Kidney epithelial cell (primary cell): ENCODE measurements at regions not wholly inside any gene's neighbourhood (a gene's known extent, or its start where the extent isn't known, plus 50 kb on each side); places are given as distances from the start of the nearest gene placed in this dataset.

ENCODE experiments used
- DNase-seq: peaks from one replicate; pipeline ENCODE4 v3.0.0-alpha.2; 2010; ENCODE audit warnings: low read depth
- H3K27me3 ChIP-seq: 2 replicates; pipeline ENCODE4 v1.6.0; 2011; ENCODE audit warnings: low read length; ENCODE audit not compliant: control insufficient read depth, insufficient read depth
- H3K36me3 ChIP-seq: 2 replicates; pipeline ENCODE4 v1.5.1; 2011; ENCODE audit warnings: low read length; ENCODE audit not compliant: control insufficient read depth, insufficient read depth
- H3K4me3 ChIP-seq: 2 replicates; pipeline ENCODE4 v1.5.1; 2011; ENCODE audit warnings: low read depth, mild to moderate bottlenecking, control low read depth, low read length
- CTCF ChIP-seq: IDR thresholded peaks from 2 replicates; pipeline ENCODE4 v1.5.1; 2011; ENCODE audit warnings: mild to moderate bottlenecking, moderate library complexity, low read length, control low read depth, inconsistent platforms; ENCODE audit not compliant: insufficient read depth, poor library complexity, severe bottlenecking

- DNase-seq: no peak
- H3K27me3 ChIP-seq: no peaks in the 10 kb centered on the region
- no peak for TF ChIP-seq CTCF
- H3K36me3 ChIP-seq: no peaks in the 10 kb centered on the region
- H3K4me3 ChIP-seq: no peak overlapping the region
Measured at GRCh38 chr2:185952100-185952499, 213.5 kb downstream of the FSIP2 start.

DNA sequence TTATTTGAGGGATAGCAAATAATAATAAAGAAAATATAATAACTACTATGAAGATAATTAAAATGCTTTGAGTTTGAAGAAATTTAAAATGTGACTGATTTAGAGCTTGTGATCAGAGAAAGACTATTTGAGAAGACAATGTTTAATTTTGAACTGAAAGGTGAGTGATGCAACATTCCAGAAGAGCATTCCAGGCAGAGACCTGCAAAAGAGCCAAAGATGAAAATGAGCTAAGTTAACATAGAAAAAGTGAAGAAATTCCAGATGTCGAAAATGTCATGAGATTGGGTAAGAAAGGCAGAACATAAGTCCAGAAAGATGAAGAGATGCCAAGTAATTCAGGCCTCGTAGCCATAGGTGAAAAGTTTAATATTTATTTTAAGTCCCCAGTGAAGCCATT lies 215.8 kb downstream of the FSIP2 start:
- TF ChIP-seq CTCF: no peak

DNA sequence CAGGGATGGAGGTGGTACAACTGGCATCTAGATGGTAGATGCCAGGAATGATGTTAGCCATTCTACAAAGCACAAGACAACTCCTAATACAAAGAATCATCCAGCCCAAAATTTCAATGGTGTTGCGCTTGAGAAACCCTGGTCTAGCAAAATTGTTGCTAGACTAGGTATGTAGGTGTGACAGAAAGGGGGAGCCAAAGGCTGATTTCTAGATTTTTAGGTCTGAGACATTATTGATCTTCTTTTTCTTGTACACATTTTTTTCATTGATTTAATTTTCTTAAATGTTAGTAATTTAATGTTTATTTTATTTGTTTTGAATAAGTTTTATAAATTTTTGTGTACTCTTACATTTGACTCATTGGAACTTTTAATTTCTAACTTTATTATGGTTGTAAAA lies 216.4 kb downstream of the FSIP2 start:
- no peak for DNase-seq
- H3K4me3 ChIP-seq: no peak overlapping the region
- no peaks in the 10 kb centered on the region for H3K36me3 ChIP-seq
- H3K27me3 ChIP-seq: no peaks in the 10 kb centered on the region
- TF ChIP-seq CTCF: no peak

More for the DNA sequence above, 215.8 kb downstream of the FSIP2 start:
- Histone ChIP-seq H3K27me3 (no peaks in the 10 kb centered on the region), H3K4me3 (no peak overlapping the region), H3K36me3 (no peaks in the 10 kb centered on the region)
- no peak for DNase-seq

DNA sequence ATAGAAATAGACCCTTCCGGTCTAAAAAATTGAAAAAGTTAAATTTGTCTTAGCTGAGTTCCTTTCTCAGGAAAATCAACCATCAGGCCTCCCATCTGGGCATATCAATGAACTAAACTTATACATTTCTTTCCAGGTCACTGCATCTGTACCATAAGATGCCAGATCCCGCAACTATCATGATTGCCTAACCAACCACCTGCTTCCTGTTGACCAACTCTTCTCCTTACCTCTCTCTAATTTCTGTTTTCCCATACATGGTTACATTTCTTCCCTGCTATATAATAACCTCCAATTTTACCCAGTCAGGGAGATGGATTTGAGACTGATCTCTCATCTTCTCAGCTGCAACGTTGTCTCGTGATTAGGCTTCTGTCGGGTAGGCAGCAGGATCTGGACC lies 228.7 kb downstream of the FSIP2 start:
- DNase-seq: no peak
- no peak for TF ChIP-seq CTCF
- Histone ChIP-seq H3K4me3 (no peak overlapping the region), H3K36me3 (no peaks in the 10 kb centered on the region), H3K27me3 (no peaks in the 10 kb centered on the region)

GRCh38 chr2:185970148-185970852 lies 231.7 kb downstream of the FSIP2 start:
- H3K36me3 ChIP-seq: no peaks in the 10 kb centered on the region
- no peak for DNase-seq
- TF ChIP-seq CTCF: no peak
- H3K27me3 ChIP-seq: no peaks in the 10 kb centered on the region
- no peak overlapping the region for H3K4me3 ChIP-seq

GRCh38 chr2:185978634-185979407 lies 240.2 kb downstream of the FSIP2 start:
- Histone ChIP-seq H3K27me3 (no peaks in the 10 kb centered on the region), H3K4me3 (no peak overlapping the region), H3K36me3 (no peaks in the 10 kb centered on the region)
- TF ChIP-seq CTCF: no peak
- no peak for DNase-seq
